Hepatocyte (in vitro differentiated cells): ENCODE measurements at regions not wholly inside any gene's neighbourhood (a gene's known extent, or its start where the extent isn't known, plus 50 kb on each side); places are given as distances from the start of the nearest gene placed in this dataset.

Experiments used
- EZH2 ChIP-seq: fragments of 200-600 bp; sonication (generic); IDR thresholded peaks from 2 replicates; pipeline ENCODE4 v1.6.1; 2016; ENCODE audit warnings: antibody characterized with exemption, mild to moderate bottlenecking, borderline replicate concordance
- TF ChIP-seq, protein P1 (sequence below): fragments of 200-600 bp; sonication (generic); IDR thresholded peaks from 2 replicates; pipeline ENCODE4 v1.5.1; 2016; ENCODE audit warnings: antibody characterized with exemption, mild to moderate bottlenecking; ENCODE audit not compliant: poor library complexity

DNA sequence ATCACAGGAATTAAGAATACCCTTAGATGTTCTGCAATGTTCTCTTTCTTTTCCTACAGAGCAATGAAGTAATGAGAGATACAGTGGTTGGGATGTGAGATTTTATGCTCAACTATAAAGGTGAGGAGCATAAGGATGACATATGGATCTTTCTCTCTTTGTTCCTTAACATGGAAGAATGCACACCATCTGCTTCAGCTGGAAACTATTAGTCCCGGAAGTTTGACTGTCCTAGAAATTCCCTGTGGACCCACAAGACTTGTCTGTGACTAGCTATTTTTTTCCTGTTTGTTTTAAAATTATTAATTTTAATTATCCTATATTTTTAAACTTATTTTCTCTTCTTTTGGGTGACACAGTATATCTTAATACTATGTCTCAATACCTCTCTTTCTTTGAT lies 80.2 kb downstream of the DKK1 start:
- TF ChIP-seq, protein P1, sequence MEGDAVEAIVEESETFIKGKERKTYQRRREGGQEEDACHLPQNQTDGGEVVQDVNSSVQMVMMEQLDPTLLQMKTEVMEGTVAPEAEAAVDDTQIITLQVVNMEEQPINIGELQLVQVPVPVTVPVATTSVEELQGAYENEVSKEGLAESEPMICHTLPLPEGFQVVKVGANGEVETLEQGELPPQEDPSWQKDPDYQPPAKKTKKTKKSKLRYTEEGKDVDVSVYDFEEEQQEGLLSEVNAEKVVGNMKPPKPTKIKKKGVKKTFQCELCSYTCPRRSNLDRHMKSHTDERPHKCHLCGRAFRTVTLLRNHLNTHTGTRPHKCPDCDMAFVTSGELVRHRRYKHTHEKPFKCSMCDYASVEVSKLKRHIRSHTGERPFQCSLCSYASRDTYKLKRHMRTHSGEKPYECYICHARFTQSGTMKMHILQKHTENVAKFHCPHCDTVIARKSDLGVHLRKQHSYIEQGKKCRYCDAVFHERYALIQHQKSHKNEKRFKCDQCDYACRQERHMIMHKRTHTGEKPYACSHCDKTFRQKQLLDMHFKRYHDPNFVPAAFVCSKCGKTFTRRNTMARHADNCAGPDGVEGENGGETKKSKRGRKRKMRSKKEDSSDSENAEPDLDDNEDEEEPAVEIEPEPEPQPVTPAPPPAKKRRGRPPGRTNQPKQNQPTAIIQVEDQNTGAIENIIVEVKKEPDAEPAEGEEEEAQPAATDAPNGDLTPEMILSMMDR: no peak
- no peak for TF ChIP-seq EZH2
